K562 (cell line): ENCODE measurements at regions not wholly inside any gene's neighbourhood (a gene's known extent, or its start where the extent isn't known, plus 50 kb on each side); places are given as distances from the start of the nearest gene placed in this dataset.

Experiments used
- ATAC-seq: fragments of 200-7000 bp; cut with Tn5 transposase; 3 replicates; pipeline ENCODE4 v1.9.1; 2020; ENCODE audit warnings: moderate library complexity
- BruUV-seq: library from RNA; stranded (reverse); fragments of 400-500 nt; replicated peaks from 2 replicates; lab custom pipeline; 2021; lab: Mats Ljungman, UMichigan
- CTCF ChIA-PET: fragments of 300-600 bp; formaldehyde crosslinking; extraction: SDS; loops from one replicate; lab custom pipeline; 2021; ENCODE audit warnings: low intra/inter-chr PET ratio; lab: Yijun Ruan, JAX
- POLR2A ChIA-PET: fragments of 300-600, 350-650 bp; sonication (Branson Sonifier 250); formaldehyde crosslinking; extraction: SDS; loops from one replicate; lab custom pipeline; 2021; ENCODE audit warnings: antibody characterized with exemption, inconsistent platforms; lab: Yijun Ruan, JAX
- DNase-seq, 4 experiments: peaks; one replicate each; pipeline versions ENCODE4 v3.0.0 to v3.0.0-alpha.2; 2011 to 2018; ENCODE audit warnings: low spot score in 3 of 4, mixed read lengths in 3 of 4; ENCODE audit errors: extremely low read depth in 1 of 4
- FAIRE-seq: peaks from 2 replicates; lab custom pipeline; 2011; peaks lifted over from hg19 to GRCh38; lab: Jason Lieb, UNC
- H2AFZ ChIP-seq: 2 replicates; pipeline ENCODE4 v1.6.0; 2011; ENCODE audit warnings: low read depth, low read length, control low read depth, inconsistent platforms
- H3K27ac ChIP-seq: fragments of 200-600 bp; 3 replicates; pipeline ENCODE4 v1.8.0; 2011; ENCODE audit warnings: low read depth, mild to moderate bottlenecking, control low read depth, inconsistent platforms, low read length, moderate library complexity, mixed read lengths; ENCODE audit errors: extremely low read depth
- H3K27me3 ChIP-seq, 2 experiments: fragments of 300-600 bp in 1 of 2; 2 replicates in 1 of 2; 3 replicates in 1 of 2; pipeline versions ENCODE4 v1.6.0 to v1.8.0; 2011; ENCODE audit warnings: inconsistent platforms in 2 of 2, low read length in 2 of 2, mild to moderate bottlenecking in 1 of 2, mixed read lengths in 1 of 2, moderate library complexity in 1 of 2; ENCODE audit not compliant: control insufficient read depth in 2 of 2, insufficient read depth in 2 of 2
- H3K36me3 ChIP-seq: fragments of 300-600 bp; 3 replicates; pipeline ENCODE4 v1.8.0; 2011; ENCODE audit warnings: mild to moderate bottlenecking, low read length, inconsistent platforms; ENCODE audit not compliant: control insufficient read depth, insufficient read depth
- H3K4me1 ChIP-seq, 2 experiments: fragments of 200-600 bp in 1 of 2; replicated peaks in 1 of 2; 2 replicates in 1 of 2; 3 replicates in 1 of 2; pipeline versions ENCODE4 v1.5.1 to v1.8.0; 2011; ENCODE audit warnings: inconsistent platforms in 2 of 2, low read length in 2 of 2, mild to moderate bottlenecking in 1 of 2, mixed read lengths in 1 of 2, moderate library complexity in 1 of 2; ENCODE audit not compliant: control insufficient read depth in 2 of 2, insufficient read depth in 2 of 2
- H3K4me2 ChIP-seq: 2 replicates; pipeline ENCODE4 v1.6.1; 2011; ENCODE audit warnings: low read length, control low read depth, inconsistent platforms, mixed read lengths; ENCODE audit not compliant: insufficient read depth
- H3K4me3 ChIP-seq: fragments of 200-600 bp; sonication (generic), shearing (Covaris generic); 2 replicates; pipeline ENCODE4 v1.5.1; 2016; ENCODE audit warnings: control low read depth, inconsistent platforms
- H3K79me2 ChIP-seq: fragments of 200-600 bp; 3 replicates; pipeline ENCODE4 v1.8.0; 2011; ENCODE audit warnings: low read length, inconsistent platforms; ENCODE audit not compliant: control insufficient read depth, insufficient read depth
- H3K9ac ChIP-seq, 2 experiments: 2 replicates each; pipeline versions ENCODE4 v1.6.0 to v1.6.1; 2011; ENCODE audit warnings: low read depth in 2 of 2, low read length in 2 of 2, control low read depth in 1 of 2, inconsistent platforms in 1 of 2, mild to moderate bottlenecking in 1 of 2, mixed read lengths in 1 of 2; ENCODE audit not compliant: insufficient read depth in 1 of 2
- H3K9me1 ChIP-seq: one replicate; pipeline ENCODE4 v1.6.0; 2011; ENCODE audit warnings: inconsistent platforms, mild to moderate bottlenecking, low read length, moderate library complexity; ENCODE audit not compliant: control insufficient read depth, insufficient read depth
- H3K9me3 ChIP-seq: replicated peaks from 2 replicates; pipeline ENCODE4 v1.5.1; 2011; ENCODE audit warnings: low read depth, low read length, inconsistent platforms; ENCODE audit not compliant: control insufficient read depth, insufficient read depth
- H4K20me1 ChIP-seq: replicated peaks from 2 replicates; pipeline ENCODE4 v1.6.1; 2011; ENCODE audit warnings: low read length, inconsistent platforms, mixed read lengths; ENCODE audit not compliant: control insufficient read depth, insufficient read depth
- MEIS2 ChIP-seq: fragments of 450-650 bp; IDR thresholded peaks from 2 replicates; pipeline ENCODE4 v1.6.1; 2014; ENCODE audit warnings: mild to moderate bottlenecking; ENCODE audit not compliant: partially characterized antibody
- TARDBP ChIP-seq: fragments of 450-650 bp; IDR thresholded peaks from 2 replicates; pipeline ENCODE4 v1.6.1; 2016
- ZNF639 ChIP-seq, 2 experiments: fragments of 200-800 bp in 1 of 2; sonication (Bioruptor generic) in 1 of 2; sonication (generic) in 1 of 2; formaldehyde crosslinking in 1 of 2; IDR thresholded peaks in 1 of 2; conservative IDR thresholded peaks in 1 of 2; 2 replicates each; pipeline versions ENCODE4 v1.5.0 to v1.6.1; 2016 to 2020; ENCODE audit warnings: missing compliant biosample characterization in 1 of 2, missing genetic modification characterization in 1 of 2, missing genetic modification reagents in 1 of 2
- WGBS: fragments of 100-300 bp; shearing (Covaris generic); methylation state at CpG from one replicate; pipeline ENCODE4 v1.1.6; 2016; ENCODE audit warnings: low coverage, mixed read lengths; ENCODE audit not compliant: insufficient coverage; ENCODE audit errors: missing lambda C conversion rate; 5-methylcytosine and 5-hydroxymethylcytosine counted together
- in situ Hi-C: fragments of 300-500 bp; cut with MboI; formaldehyde crosslinking; loops from 4 replicates; pipeline ENCODE4 v1.15.0; 2018; ENCODE audit warnings: inconsistent platforms, mixed read lengths
- intact Hi-C: fragments of 100-400 bp; cut with micrococcal nuclease; formaldehyde crosslinking; loops from 2 replicates; pipeline ENCODE4 v1.14.2; 2022
- TF ChIP-seq, protein P1 (sequence below): fragments of 450-650 bp; conservative IDR thresholded peaks from 2 replicates; pipeline ENCODE4 v1.6.1; 2016; ENCODE audit warnings: missing genetic modification characterization, low read depth, mild to moderate bottlenecking, missing compliant biosample characterization, moderate library complexity

DNA sequence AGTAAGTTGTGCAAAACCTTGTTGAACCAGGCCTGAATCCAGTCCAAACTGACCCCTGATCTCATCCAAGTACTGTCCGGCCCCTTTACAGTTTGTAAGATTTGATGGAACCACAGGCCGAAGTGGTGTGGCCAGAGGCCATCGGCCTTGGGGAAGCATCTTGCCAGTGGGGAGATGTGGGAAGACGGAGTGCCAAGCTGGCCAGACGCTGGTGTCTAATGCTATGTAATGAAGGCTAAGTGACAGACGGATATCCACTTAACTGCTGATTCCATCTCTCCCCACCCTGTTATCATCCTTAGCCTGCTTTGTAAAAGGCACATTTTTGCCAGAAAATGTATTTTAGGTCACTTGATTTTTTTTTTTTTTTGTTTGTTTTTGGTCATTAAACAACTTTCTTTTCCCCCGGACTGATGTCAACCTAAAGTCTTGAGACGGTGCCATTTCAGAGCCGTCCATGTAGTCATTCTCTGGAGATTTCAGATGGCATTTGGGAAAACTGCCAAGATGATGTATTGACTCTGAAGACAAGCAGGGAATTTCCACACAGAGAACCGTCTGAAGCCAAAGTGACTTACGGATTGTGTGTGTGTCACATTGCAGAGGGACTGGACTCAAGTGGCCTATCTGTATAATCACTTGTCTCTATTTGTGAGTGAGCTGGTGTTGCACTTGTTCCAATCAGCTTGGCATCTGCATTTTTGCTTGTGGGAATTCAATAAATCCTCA lies 86.5 kb upstream of the MANSC4 start:
- H3K36me3 ChIP-seq: no peaks in the 10 kb centered on the region
- no peaks in the 10 kb centered on the region for H3K9me3 ChIP-seq
- H3K27me3 ChIP-seq: no peaks in the 10 kb centered on the region
- no peak overlapping the region for H3K4me2 ChIP-seq
- 51% methylated on average over 11 of the region's 11 CpGs for WGBS
- DNase-seq (peak in 1 of 4 experiments; percentile 1), FAIRE-seq (no peak), ATAC-seq (no peak)
- BruUV-seq: no TSS peak
- no peaks in the 10 kb centered on the region for H3K79me2 ChIP-seq
- no peaks in the 10 kb centered on the region for H4K20me1 ChIP-seq
- POLR2A ChIA-PET: interaction anchor here (0.6 kb wide), 1 partner anchor 23 kb away, joined by 4 read pairs; no protein-coding TSS in a partner anchor
- CTCF ChIA-PET: no interaction called here
- peak; percentile 50 for TF ChIP-seq MEIS2
- TF ChIP-seq, protein P1, sequence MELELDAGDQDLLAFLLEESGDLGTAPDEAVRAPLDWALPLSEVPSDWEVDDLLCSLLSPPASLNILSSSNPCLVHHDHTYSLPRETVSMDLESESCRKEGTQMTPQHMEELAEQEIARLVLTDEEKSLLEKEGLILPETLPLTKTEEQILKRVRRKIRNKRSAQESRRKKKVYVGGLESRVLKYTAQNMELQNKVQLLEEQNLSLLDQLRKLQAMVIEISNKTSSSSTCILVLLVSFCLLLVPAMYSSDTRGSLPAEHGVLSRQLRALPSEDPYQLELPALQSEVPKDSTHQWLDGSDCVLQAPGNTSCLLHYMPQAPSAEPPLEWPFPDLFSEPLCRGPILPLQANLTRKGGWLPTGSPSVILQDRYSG (tag): no peak
- TF ChIP-seq TARDBP: no peak
- TF ChIP-seq ZNF639 (CRISPR knock-in tag; conservative IDR thresholded peaks at IDR 0.05 in 1 of 2, IDR thresholded peaks at IDR 0.05 in 1 of 2): peak in 1 of 2 experiments; percentile 25; a peak in 1 of 4 replicates
- no peaks in the 10 kb centered on the region for H3K9me1 ChIP-seq
- H2AFZ ChIP-seq: peak overlapping the region; percentile 61
- H3K9ac ChIP-seq: no peak overlapping the region
- intact Hi-C loops (no loop called here), in situ Hi-C loops (no loop called here)
- H3K4me1 ChIP-seq: peaks cover 7 to 40% of the 10 kb centered on the region in 2 experiments; a peak in 4 of 5 replicates
- no peak overlapping the region for H3K27ac ChIP-seq
- H3K4me3 ChIP-seq: no peak overlapping the region
